Neuronal stem cell (in vitro differentiated cells): ENCODE measurements at regions not wholly inside any gene's neighbourhood (a gene's known extent, or its start where the extent isn't known, plus 50 kb on each side); places are given as distances from the start of the nearest gene placed in this dataset.

ENCODE experiments used
- DNase-seq: peaks from one replicate; pipeline ENCODE4 v3.0.0-alpha.2; 2013; ENCODE audit warnings: low spot score
- H2AFZ ChIP-seq: one replicate; pipeline ENCODE4 v1.6.1; 2013; ENCODE audit warnings: mild to moderate bottlenecking, low read length, inconsistent platforms
- H2AK5ac ChIP-seq: 2 replicates; pipeline ENCODE4 v1.6.1; 2013; ENCODE audit warnings: low read depth, mild to moderate bottlenecking, inconsistent platforms, low read length, moderate library complexity, mixed read lengths
- H2BK120ac ChIP-seq: 2 replicates; pipeline ENCODE4 v1.6.1; 2013; ENCODE audit warnings: low read depth, mild to moderate bottlenecking, inconsistent platforms, low read length, moderate library complexity, mixed read lengths
- H2BK12ac ChIP-seq: one replicate; pipeline ENCODE4 v1.6.1; 2013; ENCODE audit warnings: low read length, inconsistent platforms
- H2BK15ac ChIP-seq: 2 replicates; pipeline ENCODE4 v1.6.1; 2013; ENCODE audit warnings: mild to moderate bottlenecking, low read length, inconsistent platforms, mixed read lengths
- H2BK5ac ChIP-seq: one replicate; pipeline ENCODE4 v1.6.1; 2013; ENCODE audit warnings: inconsistent platforms, mild to moderate bottlenecking, low read length, moderate library complexity
- H3K14ac ChIP-seq: one replicate; pipeline ENCODE4 v1.6.1; 2013; ENCODE audit warnings: low read length, inconsistent platforms
- H3K18ac ChIP-seq: 2 replicates; pipeline ENCODE4 v1.6.1; 2013; ENCODE audit warnings: low read length, inconsistent platforms
- H3K23ac ChIP-seq: 2 replicates; pipeline ENCODE4 v1.6.1; 2013; ENCODE audit warnings: low read depth, mild to moderate bottlenecking, mixed read lengths, low read length, inconsistent platforms; ENCODE audit not compliant: poor library complexity
- H3K27ac ChIP-seq: replicated peaks from 3 replicates; pipeline ENCODE4 v1.5.1; 2013; ENCODE audit warnings: low read length, inconsistent platforms
- H3K27me3 ChIP-seq, 3 experiments: 2 replicates each; pipeline ENCODE4 v1.6.1; 2013; ENCODE audit warnings: low read length in 3 of 3, mild to moderate bottlenecking in 2 of 3, inconsistent platforms in 1 of 3, low read depth in 1 of 3, mixed read lengths in 1 of 3, moderate library complexity in 1 of 3; ENCODE audit not compliant: control insufficient read depth in 3 of 3, insufficient read depth in 3 of 3
- H3K36me3 ChIP-seq, 2 donors: replicated peaks in 1 of 2; 2 replicates each; pipeline ENCODE4 v1.6.1; 2013; ENCODE audit warnings: low read length in 2 of 2; ENCODE audit not compliant: control insufficient read depth in 2 of 2, insufficient read depth in 2 of 2
- H3K4ac ChIP-seq: 2 replicates; pipeline ENCODE4 v1.6.1; 2013; ENCODE audit warnings: inconsistent platforms, mild to moderate bottlenecking, low read length, moderate library complexity
- H3K4me1 ChIP-seq, 2 donors: 1 replicate in 1 of 2; 2 replicates in 1 of 2; pipeline ENCODE4 v1.6.1; 2013; ENCODE audit warnings: low read length in 2 of 2, low read depth in 1 of 2; ENCODE audit not compliant: control insufficient read depth in 2 of 2, insufficient read depth in 1 of 2
- H3K4me2 ChIP-seq: one replicate; pipeline ENCODE4 v1.6.1; 2013; ENCODE audit warnings: mild to moderate bottlenecking, low read length, inconsistent platforms; ENCODE audit not compliant: insufficient read depth, poor library complexity, severe bottlenecking
- H3K4me3 ChIP-seq, 2 donors: 2 replicates each; pipeline ENCODE4 v1.5.1; 2013; ENCODE audit warnings: low read length in 2 of 2, mild to moderate bottlenecking in 2 of 2, inconsistent platforms in 1 of 2, moderate library complexity in 1 of 2
- H3K79me1 ChIP-seq: one replicate; pipeline ENCODE4 v1.6.1; 2013; ENCODE audit warnings: low read depth, mild to moderate bottlenecking, inconsistent platforms, low read length, moderate library complexity
- H3K9ac ChIP-seq: one replicate; pipeline ENCODE4 v1.6.1; 2013; ENCODE audit warnings: mild to moderate bottlenecking, low read depth, low read length, inconsistent platforms; ENCODE audit not compliant: poor library complexity
- H3K9me3 ChIP-seq, 2 donors: replicated peaks in 1 of 2; 2 replicates each; pipeline versions ENCODE3 to v1.6.1; 2013; ENCODE audit warnings: low read length in 2 of 2, mild to moderate bottlenecking in 2 of 2, inconsistent platforms in 1 of 2, low read depth in 1 of 2, mixed read lengths in 1 of 2, moderate library complexity in 1 of 2; ENCODE audit not compliant: control insufficient read depth in 2 of 2, insufficient read depth in 1 of 2
- H4K8ac ChIP-seq: one replicate; pipeline ENCODE4 v1.6.1; 2013; ENCODE audit warnings: low read depth, mild to moderate bottlenecking, inconsistent platforms, low read length, moderate library complexity
- H4K91ac ChIP-seq: one replicate; pipeline ENCODE4 v1.6.1; 2013; ENCODE audit warnings: low read length, low read depth, mild to moderate bottlenecking, inconsistent platforms; ENCODE audit not compliant: poor library complexity
- WGBS, 2 donors: extraction: QIAGEN DNeasy Blood & Tissue Kit; methylation state at CpG; one replicate each; pipeline ENCODE4 v1.1.7; 2013; ENCODE audit warnings: missing lambda C conversion rate in 2 of 2, mixed read lengths in 1 of 2; ENCODE audit not compliant: insufficient read length in 2 of 2, insufficient replicate concordance in 1 of 2; ENCODE audit errors: extremely low coverage in 2 of 2; 5-methylcytosine and 5-hydroxymethylcytosine counted together

GRCh38 chr5:44178414-44178813 lies 210.8 kb downstream of the FGF10 start:
- Histone ChIP-seq H3K36me3 (no peaks in the 10 kb centered on the region), H3K4me2 (no peak overlapping the region), H3K14ac (no peak overlapping the region), H2BK120ac (no peak overlapping the region), H2AK5ac (no peak overlapping the region), H3K27me3 (no peaks in the 10 kb centered on the region), H2AFZ (no peak overlapping the region), H3K27ac (no peak overlapping the region), H3K4me1 (no peaks in the 10 kb centered on the region), H3K9ac (no peak overlapping the region), H4K91ac (no peak overlapping the region), H2BK5ac (no peak overlapping the region), H4K8ac (no peak overlapping the region), H2BK15ac (no peak overlapping the region), H3K18ac (no peak overlapping the region), H3K9me3 (no peaks in the 10 kb centered on the region), H3K23ac (no peak overlapping the region), H3K79me1 (no peaks in the 10 kb centered on the region), H3K4ac (no peak overlapping the region), H2BK12ac (no peak overlapping the region), H3K4me3 (no peak overlapping the region)
- no CpG with 5 or more reads among the region's 2 CpGs for WGBS, 2 donors
- DNase-seq: no peak

DNA sequence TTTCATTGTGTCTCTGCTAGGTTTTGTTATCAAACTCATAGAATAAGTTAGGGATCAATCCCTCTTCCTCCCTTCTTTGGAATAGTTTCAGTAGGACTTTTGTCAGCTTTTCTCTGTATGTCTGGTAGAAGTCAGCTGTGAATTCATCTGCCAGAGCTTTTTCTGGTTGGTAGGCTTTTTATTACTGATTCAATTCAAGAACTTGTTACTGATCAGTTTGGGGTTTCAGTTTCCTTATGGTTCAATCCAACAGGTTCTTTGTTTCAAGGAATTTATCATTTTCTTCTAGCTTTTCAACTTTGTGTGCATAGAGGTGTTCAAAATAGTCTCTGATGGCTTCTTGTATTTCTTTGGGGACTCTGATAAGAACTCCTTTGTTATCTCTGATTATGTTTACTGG lies 221.7 kb downstream of the FGF10 start:
- Histone ChIP-seq H3K4me2 (no peak overlapping the region), H3K4me1 (no peaks in the 10 kb centered on the region), H3K23ac (no peak overlapping the region), H3K4me3 (no peak overlapping the region), H2AK5ac (no peak overlapping the region), H3K9me3 (peaks cover 0 to 3% of the 10 kb centered on the region in 2 donors), H3K14ac (no peak overlapping the region), H2AFZ (no peak overlapping the region), H3K9ac (no peak overlapping the region), H4K8ac (no peak overlapping the region), H3K27me3 (no peaks in the 10 kb centered on the region), H2BK12ac (no peak overlapping the region), H2BK15ac (no peak overlapping the region), H3K4ac (no peak overlapping the region), H3K79me1 (no peaks in the 10 kb centered on the region), H3K36me3 (no peaks in the 10 kb centered on the region), H3K27ac (no peak overlapping the region), H3K18ac (no peak overlapping the region), H2BK120ac (no peak overlapping the region), H2BK5ac (no peak overlapping the region), H4K91ac (no peak overlapping the region)
- no peak for DNase-seq

GRCh38 chr5:44160369-44160768 lies 228.9 kb downstream of the FGF10 start:
- Histone ChIP-seq H4K91ac (no peak overlapping the region), H3K36me3 (no peaks in the 10 kb centered on the region), H3K27me3 (no peaks in the 10 kb centered on the region), H3K14ac (no peak overlapping the region), H3K18ac (no peak overlapping the region), H3K9me3 (peaks cover 1 to 11% of the 10 kb centered on the region in 2 donors), H3K4ac (no peak overlapping the region), H2BK120ac (no peak overlapping the region), H3K27ac (no peak overlapping the region), H3K4me3 (no peak overlapping the region), H3K4me1 (no peaks in the 10 kb centered on the region), H2AFZ (no peak overlapping the region), H2BK15ac (no peak overlapping the region), H3K9ac (no peak overlapping the region), H4K8ac (no peak overlapping the region), H3K79me1 (no peaks in the 10 kb centered on the region), H3K4me2 (no peak overlapping the region), H3K23ac (no peak overlapping the region), H2BK5ac (no peak overlapping the region), H2BK12ac (no peak overlapping the region), H2AK5ac (no peak overlapping the region)
- no peak for DNase-seq
- WGBS, 2 donors: no CpG with 5 or more reads among the region's 4 CpGs

- Histone ChIP-seq H3K79me1 (no peaks in the 10 kb centered on the region), H2BK12ac (no peak overlapping the region), H3K18ac (no peak overlapping the region), H3K14ac (no peak overlapping the region), H3K4ac (no peak overlapping the region), H4K8ac (no peak overlapping the region), H2AK5ac (no peak overlapping the region), H2BK5ac (no peak overlapping the region), H3K23ac (no peak overlapping the region), H3K9ac (no peak overlapping the region), H4K91ac (no peak overlapping the region), H3K27me3 (no peaks in the 10 kb centered on the region), H3K4me3 (no peak overlapping the region), H3K4me1 (no peaks in the 10 kb centered on the region), H2AFZ (no peak overlapping the region), H2BK120ac (no peak overlapping the region), H3K4me2 (no peak overlapping the region), H2BK15ac (no peak overlapping the region), H3K36me3 (no peaks in the 10 kb centered on the region), H3K27ac (no peak overlapping the region), H3K9me3 (peaks cover 2 to 6% of the 10 kb centered on the region in 2 donors)
- no CpG with 5 or more reads among the region's 5 CpGs for WGBS, 2 donors
- no peak for DNase-seq
Observed at GRCh38 chr5:44150075-44150723, 239.0 kb downstream of the FGF10 start.
